ENCODE measurements at regions not wholly inside any gene's neighbourhood (a gene's known extent, or its start where the extent isn't known, plus 50 kb on each side); places are given as distances from the start of the nearest gene placed in this dataset.

DNA sequence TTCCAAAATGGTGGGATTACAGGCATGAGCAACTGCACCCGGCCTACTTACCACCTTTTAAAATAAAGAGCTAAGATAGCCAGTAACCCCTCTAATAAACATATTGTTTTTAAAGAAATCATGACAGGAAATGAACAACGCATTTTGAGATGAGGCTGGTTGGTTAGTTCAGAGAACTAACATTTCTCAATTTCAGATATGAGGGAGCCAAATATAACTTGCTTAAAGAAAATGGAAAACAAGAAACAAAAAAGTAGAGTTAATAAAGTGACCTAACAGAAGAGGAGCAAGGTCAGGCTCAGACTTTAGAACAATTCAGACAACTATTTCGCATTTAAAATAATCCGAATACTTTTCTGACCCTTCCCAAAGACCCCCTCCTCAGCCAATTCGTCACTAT lies 254.9 kb upstream of the PHF14 start:
- TF ChIP-seq, protein P1, sequence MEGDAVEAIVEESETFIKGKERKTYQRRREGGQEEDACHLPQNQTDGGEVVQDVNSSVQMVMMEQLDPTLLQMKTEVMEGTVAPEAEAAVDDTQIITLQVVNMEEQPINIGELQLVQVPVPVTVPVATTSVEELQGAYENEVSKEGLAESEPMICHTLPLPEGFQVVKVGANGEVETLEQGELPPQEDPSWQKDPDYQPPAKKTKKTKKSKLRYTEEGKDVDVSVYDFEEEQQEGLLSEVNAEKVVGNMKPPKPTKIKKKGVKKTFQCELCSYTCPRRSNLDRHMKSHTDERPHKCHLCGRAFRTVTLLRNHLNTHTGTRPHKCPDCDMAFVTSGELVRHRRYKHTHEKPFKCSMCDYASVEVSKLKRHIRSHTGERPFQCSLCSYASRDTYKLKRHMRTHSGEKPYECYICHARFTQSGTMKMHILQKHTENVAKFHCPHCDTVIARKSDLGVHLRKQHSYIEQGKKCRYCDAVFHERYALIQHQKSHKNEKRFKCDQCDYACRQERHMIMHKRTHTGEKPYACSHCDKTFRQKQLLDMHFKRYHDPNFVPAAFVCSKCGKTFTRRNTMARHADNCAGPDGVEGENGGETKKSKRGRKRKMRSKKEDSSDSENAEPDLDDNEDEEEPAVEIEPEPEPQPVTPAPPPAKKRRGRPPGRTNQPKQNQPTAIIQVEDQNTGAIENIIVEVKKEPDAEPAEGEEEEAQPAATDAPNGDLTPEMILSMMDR (IDR thresholded peaks at IDR 0.05) = no peak
- no peak for TF ChIP-seq POLR2A (IDR thresholded peaks at IDR 0.05)
